ENCODE measurements at regions not wholly inside any gene's neighbourhood (a gene's known extent, or its start where the extent isn't known, plus 50 kb on each side); places are given as distances from the start of the nearest gene placed in this dataset.
"Not testable (repeated sequence)": the region's sequence is repeated elsewhere in the genome, so short reads cannot be mapped to it uniquely, and the experiment has no call there.

GRCh38 chr2:121069434-121069969, 215.5 kb downstream of the TFCP2L1 start (continued):
- TF ChIP-seq TP53 (CRISPR knock-in tag; IDR thresholded peaks at IDR 0.05) (no peak), EMX1 (CRISPR knock-in tag; IDR thresholded peaks at IDR 0.05) (no peak), TEAD4 (CRISPR knock-in tag; IDR thresholded peaks at IDR 0.05) (no peak), ZNF219 (CRISPR knock-in tag; IDR thresholded peaks at IDR 0.05; ENCODE audit: borderline replicate concordance) (no peak), SMAD4 (CRISPR knock-in tag; IDR thresholded peaks at IDR 0.05) (no peak)

DNA sequence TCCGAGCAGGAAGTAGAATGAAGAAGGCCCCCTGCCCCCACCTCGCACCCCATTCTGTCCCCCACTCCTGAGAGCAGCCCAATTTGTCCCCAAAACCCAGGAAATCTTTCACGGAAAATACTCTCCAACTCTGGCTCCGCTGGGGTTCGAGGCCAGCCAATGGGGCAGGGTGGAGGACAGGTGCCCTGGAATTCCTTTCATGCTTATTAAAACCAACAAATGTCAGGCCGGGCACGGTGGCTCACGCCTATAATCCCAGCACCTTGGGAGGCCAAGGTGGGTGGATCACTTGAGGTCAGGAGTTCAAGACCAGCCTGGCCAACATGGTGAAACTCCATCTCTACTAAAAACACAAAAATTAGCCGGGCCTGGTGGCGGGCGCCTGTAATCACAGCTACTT, 214.9 kb downstream of the TFCP2L1 start:
- POLR2A ChIA-PET; H3K4me1 Mint-ChIP-seq; DNase-seq (ENCODE audit: low spot score); H3K27ac Mint-ChIP-seq; H3K36me3 Mint-ChIP-seq; ATAC-seq; H3K9me3 Mint-ChIP-seq; H3K4me3 Mint-ChIP-seq: not testable (repeated sequence)
- CTCF ChIA-PET: interaction anchor here (0.6 to 3.2 kb wide), 30 partner anchors 8 to 489 kb away, joined by 3 to 55 read pairs (median 4); partner anchors contain the start of gene GLI2
- peaks cover 13% of the 10 kb centered on the region for H3K27me3 Mint-ChIP-seq (ENCODE audit: low read depth)

DNA sequence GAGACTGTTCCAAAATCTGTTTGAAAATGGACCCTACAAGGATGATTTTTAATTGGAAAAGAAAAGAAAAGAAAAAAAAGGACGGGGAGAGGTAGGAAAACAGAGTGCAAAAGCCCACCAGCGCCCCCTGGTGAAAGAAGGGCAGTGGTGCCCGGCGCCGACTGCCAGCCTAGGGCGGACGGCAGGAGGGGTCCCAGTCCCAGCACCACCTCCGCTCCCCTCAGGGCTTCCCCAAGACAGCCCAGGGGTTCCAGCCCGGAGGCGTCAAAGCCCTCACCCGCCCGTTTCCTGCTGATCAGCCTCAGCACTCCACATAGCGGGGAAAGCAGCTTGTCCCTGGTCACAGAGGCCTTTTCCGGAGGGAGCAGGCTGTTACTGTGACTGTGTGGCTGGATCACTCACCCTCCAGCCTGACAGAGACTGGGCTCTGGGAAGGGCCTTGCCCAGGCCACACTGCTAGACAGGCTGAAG, 213.9 kb downstream of the TFCP2L1 start:
- POLR2A ChIA-PET: interaction anchor here (0.7 kb wide), 1 partner anchor 12 kb away, joined by 4 read pairs; no protein-coding TSS in a partner anchor
- no peaks in the 10 kb centered on the region for H3K36me3 Mint-ChIP-seq

More for the DNA sequence above, 213.9 kb downstream of the TFCP2L1 start:
- Mint-ChIP-seq H3K4me3 (no peak overlapping the region), H3K27me3 (ENCODE audit: low read depth) (peaks cover 17% of the 10 kb centered on the region), H3K4me1 (peaks cover 14% of the 10 kb centered on the region), H3K9me3 (peaks cover 4% of the 10 kb centered on the region; the same call in 1 of the 2 replicates), H3K27ac (no peak overlapping the region)
- TF ChIP-seq CBFB (CRISPR knock-in tag; IDR thresholded peaks at IDR 0.05; ENCODE audit: low read depth): no peak
- TF ChIP-seq HMGXB4 (CRISPR knock-in tag; IDR thresholded peaks at IDR 0.05): 0 out of 2 replicates have a peak, but pooled peaks have one; percentile 33
- TF ChIP-seq ZNF423 (CRISPR knock-in tag; IDR thresholded peaks at IDR 0.05): peak; percentile 54
- TF ChIP-seq AFF4 (CRISPR knock-in tag; IDR thresholded peaks at IDR 0.05; ENCODE audit: borderline replicate concordance): no peak
- TF ChIP-seq CTCF (IDR thresholded peaks at IDR 0.05): peak; percentile 93
- CTCF ChIA-PET: interaction anchor here (0.6 to 3.2 kb wide), 27 partner anchors 9 to 409 kb away, joined by 3 to 55 read pairs (median 4); partner anchors contain the start of gene GLI2
- ATAC-seq (peak; percentile 38), DNase-seq (ENCODE audit: low spot score) (peak; percentile 92)
